DMS114 treated with DMSO at 0.1 percent for 48 hours (cell line): ENCODE measurements at regions not wholly inside any gene's neighbourhood (a gene's known extent, or its start where the extent isn't known, plus 50 kb on each side); places are given as distances from the start of the nearest gene placed in this dataset.

Source experiments
- DNase-seq: peaks from one replicate; lab custom pipeline; 2025; ENCODE audit not compliant: unreplicated experiment; lab: John Stamatoyannopoulos, UW

GRCh38 chr12:89108265-89108664, 244.0 kb downstream of the DUSP6 start:
- DNase-seq = no peak

GRCh38 chr12:89106950-89107349, 245.4 kb downstream of the DUSP6 start:
- DNase-seq = no peak

- DNase-seq = no peak
Measured at GRCh38 chr12:89105243-89105642, 247.1 kb downstream of the DUSP6 start.

GRCh38 chr12:89103831-89104230, 248.5 kb downstream of the DUSP6 start:
- no peak for DNase-seq

- no peak for DNase-seq
Measured at GRCh38 chr12:89101440-89101839, 250.9 kb downstream of the DUSP6 start.

GRCh38 chr12:89098441-89099112, 253.7 kb downstream of the DUSP6 start:
- DNase-seq = no peak

GRCh38 chr12:89092297-89092696, 260.0 kb downstream of the DUSP6 start:
- no peak for DNase-seq

GRCh38 chr12:89091293-89091841, 260.9 kb downstream of the DUSP6 start:
- DNase-seq = no peak

- DNase-seq = no peak
Measured at GRCh38 chr12:89089264-89089663, 263.0 kb downstream of the DUSP6 start.

GRCh38 chr12:89087876-89088275, 264.4 kb downstream of the DUSP6 start:
- DNase-seq = no peak

- DNase-seq = no peak
Measured at GRCh38 chr12:89087149-89087825, 265.0 kb downstream of the DUSP6 start.

GRCh38 chr12:89085421-89085820, 266.9 kb downstream of the DUSP6 start:
- no peak for DNase-seq

GRCh38 chr12:89084751-89085150, 267.6 kb downstream of the DUSP6 start:
- no peak for DNase-seq

GRCh38 chr12:89083491-89083890, 268.8 kb downstream of the DUSP6 start:
- no peak for DNase-seq

GRCh38 chr12:89082370-89082753, 269.9 kb downstream of the DUSP6 start:
- no peak for DNase-seq

- DNase-seq = no peak
Measured at GRCh38 chr12:89081719-89082369, 270.5 kb downstream of the DUSP6 start.

- no peak for DNase-seq
Measured at GRCh38 chr12:89080793-89081465, 271.4 kb downstream of the DUSP6 start.

GRCh38 chr12:89075880-89076540, 276.3 kb downstream of the DUSP6 start:
- no peak for DNase-seq

- DNase-seq = no peak
Measured at GRCh38 chr12:89073659-89074058, 278.6 kb downstream of the DUSP6 start.

GRCh38 chr12:89073027-89073398, 279.3 kb downstream of the DUSP6 start:
- DNase-seq = no peak
